GM12801 (cell line): ENCODE measurements at regions not wholly inside any gene's neighbourhood (a gene's known extent, or its start where the extent isn't known, plus 50 kb on each side); places are given as distances from the start of the nearest gene placed in this dataset.

Experiments used
- TF ChIP-seq, protein P1 (sequence below): IDR thresholded peaks from one replicate; pipeline ENCODE4 v1.5.1; 2011; ENCODE audit warnings: control low read depth; ENCODE audit not compliant: insufficient read length; ENCODE audit errors: extremely low read depth

DNA sequence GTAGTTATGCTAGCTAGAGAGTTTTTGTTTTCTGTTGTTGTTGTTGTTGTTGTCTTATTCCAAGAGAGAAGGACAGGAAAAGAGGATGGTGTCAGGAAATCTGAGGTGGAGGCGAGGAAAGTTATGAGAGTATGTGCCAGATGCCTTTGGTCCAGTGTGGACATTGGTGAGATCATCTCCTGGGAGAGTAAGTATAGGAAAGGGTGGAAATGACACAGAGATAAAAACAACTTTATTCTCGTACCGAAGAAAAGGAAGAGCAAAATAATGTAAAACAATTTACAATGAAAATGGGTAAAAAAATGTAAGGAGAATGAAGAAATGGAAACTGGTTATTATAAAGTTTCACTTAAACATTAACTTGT, 97.4 kb upstream of the ADGRL2 start:
- TF ChIP-seq, protein P1, sequence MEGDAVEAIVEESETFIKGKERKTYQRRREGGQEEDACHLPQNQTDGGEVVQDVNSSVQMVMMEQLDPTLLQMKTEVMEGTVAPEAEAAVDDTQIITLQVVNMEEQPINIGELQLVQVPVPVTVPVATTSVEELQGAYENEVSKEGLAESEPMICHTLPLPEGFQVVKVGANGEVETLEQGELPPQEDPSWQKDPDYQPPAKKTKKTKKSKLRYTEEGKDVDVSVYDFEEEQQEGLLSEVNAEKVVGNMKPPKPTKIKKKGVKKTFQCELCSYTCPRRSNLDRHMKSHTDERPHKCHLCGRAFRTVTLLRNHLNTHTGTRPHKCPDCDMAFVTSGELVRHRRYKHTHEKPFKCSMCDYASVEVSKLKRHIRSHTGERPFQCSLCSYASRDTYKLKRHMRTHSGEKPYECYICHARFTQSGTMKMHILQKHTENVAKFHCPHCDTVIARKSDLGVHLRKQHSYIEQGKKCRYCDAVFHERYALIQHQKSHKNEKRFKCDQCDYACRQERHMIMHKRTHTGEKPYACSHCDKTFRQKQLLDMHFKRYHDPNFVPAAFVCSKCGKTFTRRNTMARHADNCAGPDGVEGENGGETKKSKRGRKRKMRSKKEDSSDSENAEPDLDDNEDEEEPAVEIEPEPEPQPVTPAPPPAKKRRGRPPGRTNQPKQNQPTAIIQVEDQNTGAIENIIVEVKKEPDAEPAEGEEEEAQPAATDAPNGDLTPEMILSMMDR: no peak

DNA sequence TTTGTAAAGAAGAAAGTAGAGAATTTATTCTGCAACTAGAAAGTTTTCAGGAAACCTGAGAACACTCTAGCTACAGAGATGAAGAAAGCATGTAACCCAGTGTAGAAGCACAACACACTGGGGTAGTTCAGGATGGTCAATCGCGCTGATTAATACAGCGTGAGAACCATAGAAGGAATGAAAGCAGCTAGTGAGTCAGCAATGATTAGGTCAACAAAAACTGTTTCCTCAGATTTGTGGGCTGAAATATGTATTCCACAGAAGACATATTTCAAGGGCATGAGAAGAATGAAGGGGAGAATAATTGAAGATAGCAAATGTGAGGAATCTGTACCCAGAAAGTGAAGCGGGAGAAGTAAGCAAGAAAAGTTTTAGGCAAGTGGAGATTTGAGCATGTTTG, 97.8 kb upstream of the ADGRL2 start:
- TF ChIP-seq, protein P1: no peak

DNA sequence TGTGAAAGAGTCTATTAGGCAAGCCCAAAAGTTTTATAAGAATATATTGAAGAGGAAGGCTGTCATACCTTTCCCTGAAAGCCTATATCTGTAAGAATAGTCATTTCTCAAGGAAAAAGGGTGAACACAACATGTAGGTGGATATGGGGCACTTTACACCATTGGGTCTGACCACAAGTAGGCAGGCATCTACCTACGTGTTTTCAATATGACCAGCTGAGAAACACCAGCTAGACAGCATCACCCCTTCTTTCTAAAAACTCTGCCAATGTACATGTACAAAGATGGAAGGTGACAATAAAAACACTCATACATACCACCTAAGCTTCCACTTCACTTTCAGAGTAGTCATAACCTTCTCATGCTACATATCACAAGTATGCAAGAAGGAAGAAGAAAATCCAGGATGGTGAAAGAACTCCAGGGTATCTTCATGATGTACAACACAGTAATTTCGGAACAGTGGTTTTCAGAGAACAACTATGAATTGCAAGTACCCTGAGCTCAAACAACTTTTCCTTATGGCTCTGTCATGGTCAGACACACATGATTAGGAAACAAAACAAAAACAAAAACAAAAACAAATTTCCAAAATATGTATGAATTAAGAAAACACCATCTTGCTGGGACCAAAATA, 98.5 kb upstream of the ADGRL2 start:
- TF ChIP-seq, protein P1: no peak

DNA sequence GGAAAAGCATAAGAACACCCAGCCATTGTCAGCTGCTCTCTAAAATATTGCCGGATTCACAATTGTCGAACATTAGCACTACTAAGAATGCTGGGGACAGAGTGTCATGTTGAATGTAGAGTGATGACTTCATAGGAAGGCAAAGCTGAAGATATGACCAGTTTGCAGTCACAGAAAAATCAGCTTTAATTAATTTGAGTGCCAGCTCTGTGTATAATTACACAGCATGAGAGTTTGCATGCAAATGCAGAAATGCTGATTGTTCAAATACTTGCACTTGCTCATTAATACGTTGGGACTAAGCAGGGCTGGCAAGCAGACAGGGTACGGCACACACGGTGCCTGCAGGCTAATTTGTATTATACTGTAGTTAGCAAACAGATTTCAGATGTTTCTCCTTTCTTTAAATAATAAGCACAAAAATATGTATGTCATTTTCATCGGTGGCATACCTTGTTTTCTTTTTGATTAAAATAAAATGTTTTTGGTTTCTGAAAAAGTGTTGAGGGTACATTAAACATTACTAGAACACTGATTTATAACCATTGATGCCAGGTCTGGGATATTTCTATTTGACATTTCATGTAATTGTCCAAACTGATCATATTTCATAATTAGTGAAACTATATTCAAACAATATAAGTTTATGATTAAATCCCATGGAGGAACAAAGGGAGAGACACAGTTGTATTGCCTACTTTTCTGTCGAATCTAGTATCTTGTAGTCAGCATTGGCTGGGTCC, 99.8 kb upstream of the ADGRL2 start:
- TF ChIP-seq, protein P1: no peak

DNA sequence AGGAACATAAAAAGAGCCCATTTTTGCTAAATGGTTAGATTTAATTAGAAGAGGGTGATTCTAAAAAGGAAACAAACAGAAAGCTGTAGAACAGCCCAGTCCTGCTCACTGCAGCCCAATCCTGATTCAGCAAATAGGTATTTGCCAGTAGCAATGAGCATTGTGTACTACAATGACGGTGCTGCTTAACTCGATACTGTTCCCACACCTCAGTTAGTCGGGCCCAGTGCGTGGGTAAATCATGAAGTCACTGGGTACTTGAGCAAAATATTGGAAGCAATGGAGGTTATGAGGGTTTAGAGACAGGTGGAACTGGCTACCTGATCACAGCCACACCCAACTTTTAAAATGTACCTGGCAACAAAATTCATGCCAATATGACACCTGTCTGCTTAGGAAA, 101.5 kb upstream of the ADGRL2 start:
- TF ChIP-seq, protein P1: no peak

DNA sequence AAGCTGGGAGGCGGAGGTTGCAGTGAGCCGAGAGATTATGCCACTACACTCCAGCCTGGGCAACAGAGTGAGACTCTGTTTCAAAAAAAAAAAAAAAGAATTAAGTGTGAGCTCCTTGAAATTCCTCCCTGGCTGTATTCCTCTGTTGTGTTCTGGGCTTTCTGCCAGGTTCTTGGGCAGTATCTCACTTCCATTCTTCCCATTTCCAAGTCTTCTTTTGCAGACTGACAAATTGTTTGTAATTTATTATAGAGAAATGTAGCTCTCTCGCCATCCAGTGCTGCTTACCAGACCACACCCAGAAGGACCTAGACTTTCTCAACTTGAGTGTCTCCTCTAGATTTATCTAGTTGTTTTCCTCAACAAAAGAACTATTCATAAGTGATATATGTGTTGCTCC, 105.0 kb upstream of the ADGRL2 start:
- TF ChIP-seq, protein P1: no peak

DNA sequence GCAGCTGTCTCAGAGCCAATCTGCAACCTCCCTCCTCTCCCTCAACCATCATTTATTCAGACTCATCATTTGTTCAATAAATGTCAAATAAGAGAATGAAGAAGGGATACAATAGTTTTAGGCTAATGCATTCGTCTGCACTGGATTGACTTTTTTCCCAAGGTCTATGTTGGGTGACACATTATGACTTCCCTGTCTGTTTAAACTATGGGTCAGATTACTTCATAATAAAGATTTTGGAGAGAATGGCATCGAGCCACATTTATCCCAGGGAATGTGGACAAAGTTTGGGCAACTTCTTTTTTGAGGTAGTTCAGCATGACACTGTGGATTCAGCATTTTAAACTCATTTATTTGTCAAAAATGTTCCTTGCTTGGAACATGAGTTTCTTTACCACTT, 107.4 kb upstream of the ADGRL2 start:
- TF ChIP-seq, protein P1: no peak
